Endothelial cell of umbilical vein (primary cell): ENCODE measurements at regions not wholly inside any gene's neighbourhood (a gene's known extent, or its start where the extent isn't known, plus 50 kb on each side); places are given as distances from the start of the nearest gene placed in this dataset.

Experiments
- BruUV-seq: library from RNA; stranded (reverse); fragments of 400-500 nt; replicated peaks from 2 replicates; lab custom pipeline; 2021; lab: Mats Ljungman, UMichigan
- CTCF ChIA-PET: fragments of 300-600, 350-600 bp; sonication (Branson Sonifier 250); formaldehyde crosslinking; loops from one replicate; lab custom pipeline; 2021; ENCODE audit warnings: antibody characterized with exemption, inconsistent platforms; lab: Charles Lee
- POLR2A ChIA-PET: fragments of 300-600, 350-600 bp; sonication (Branson Sonifier 250); formaldehyde crosslinking; loops from one replicate; lab custom pipeline; 2021; ENCODE audit warnings: antibody characterized with exemption, inconsistent platforms; lab: Charles Lee
- DNase-seq: peaks from one replicate; pipeline ENCODE4 v3.0.0-alpha.2; 2011; ENCODE audit warnings: low read depth, low spot score
- FAIRE-seq: peaks from 2 replicates; lab custom pipeline; 2011; peaks lifted over from hg19 to GRCh38; lab: Jason Lieb, UNC
- H2AFZ ChIP-seq: 2 replicates; pipeline ENCODE4 v1.6.0; 2012; ENCODE audit warnings: low read depth, low read length, control low read depth, inconsistent platforms
- H3K27ac ChIP-seq: 2 replicates; pipeline ENCODE4 v1.5.1; 2011; ENCODE audit warnings: low read depth, mild to moderate bottlenecking, control low read depth, low read length, moderate library complexity; ENCODE audit not compliant: insufficient read depth
- H3K27me3 ChIP-seq, 2 experiments: 2 replicates each; pipeline versions ENCODE4 v1.6.0 to v1.6.1; 2011; ENCODE audit warnings: low read length in 2 of 2, mixed read lengths in 1 of 2; ENCODE audit not compliant: control insufficient read depth in 2 of 2, insufficient read depth in 2 of 2
- H3K36me3 ChIP-seq, 2 experiments: 2 replicates in 1 of 2; 3 replicates in 1 of 2; pipeline ENCODE4 v1.5.1; 2011; ENCODE audit warnings: low read length in 2 of 2, mild to moderate bottlenecking in 1 of 2, moderate library complexity in 1 of 2; ENCODE audit not compliant: control insufficient read depth in 2 of 2, insufficient read depth in 2 of 2; ENCODE audit errors: extremely low read depth in 1 of 2
- H3K4me1 ChIP-seq: 3 replicates; pipeline ENCODE4 v1.5.1; 2011; ENCODE audit warnings: mild to moderate bottlenecking, low read length; ENCODE audit not compliant: control insufficient read depth, insufficient read depth; ENCODE audit errors: extremely low read depth
- H3K4me2 ChIP-seq: 2 replicates; pipeline ENCODE4 v1.6.1; 2011; ENCODE audit warnings: low read length, control low read depth, mixed read lengths; ENCODE audit not compliant: insufficient read depth
- H3K4me3 ChIP-seq, 3 experiments: fragments of 200-600 bp in 1 of 3; sonication (generic), shearing (Covaris generic) in 1 of 3; replicated peaks in 1 of 3; 2 replicates each; pipeline ENCODE4 v1.5.1; 2011 to 2016; ENCODE audit warnings: control low read depth in 3 of 3, low read length in 3 of 3, mild to moderate bottlenecking in 2 of 3, inconsistent platforms in 1 of 3, low read depth in 1 of 3, moderate library complexity in 1 of 3; ENCODE audit not compliant: insufficient read depth in 1 of 3
- H3K79me2 ChIP-seq: 2 replicates; pipeline ENCODE4 v1.6.0; 2012; ENCODE audit warnings: low read length, inconsistent platforms; ENCODE audit not compliant: control insufficient read depth, insufficient read depth
- H3K9ac ChIP-seq: replicated peaks from 2 replicates; pipeline ENCODE3; 2011; ENCODE audit warnings: low read length, control low read depth; ENCODE audit not compliant: insufficient read depth; ENCODE audit errors: extremely low read depth
- H3K9me1 ChIP-seq: replicated peaks from 3 replicates; pipeline ENCODE4 v1.6.0; 2011; ENCODE audit warnings: mild to moderate bottlenecking, low read length; ENCODE audit not compliant: control insufficient read depth, insufficient read depth; ENCODE audit errors: extremely low read depth
- H3K9me3 ChIP-seq: replicated peaks from 2 replicates; pipeline ENCODE4 v1.5.1; 2012; ENCODE audit warnings: low read length, inconsistent platforms; ENCODE audit not compliant: control insufficient read depth, insufficient read depth
- H4K20me1 ChIP-seq: replicated peaks from 2 replicates; pipeline ENCODE3; 2011; ENCODE audit warnings: mild to moderate bottlenecking, low read length; ENCODE audit not compliant: control insufficient read depth, insufficient read depth; ENCODE audit errors: extremely low read depth
- EZH2 ChIP-seq: IDR thresholded peaks from 2 replicates; pipeline ENCODE4 v1.6.1; 2012; ENCODE audit warnings: borderline replicate concordance, low read depth, mild to moderate bottlenecking, moderate library complexity, low read length, inconsistent platforms; ENCODE audit not compliant: severe bottlenecking
- FOS ChIP-seq: IDR thresholded peaks from 2 replicates; pipeline ENCODE4 v1.6.1; 2011; ENCODE audit warnings: mild to moderate bottlenecking, low read length, moderate library complexity, borderline replicate concordance; ENCODE audit not compliant: insufficient read depth
- GATA2 ChIP-seq: IDR thresholded peaks from 2 replicates; pipeline ENCODE4 v1.7.0; 2011; ENCODE audit warnings: low read depth, mild to moderate bottlenecking, moderate library complexity, mixed read lengths, low read length; ENCODE audit not compliant: insufficient read length, insufficient read depth
- JUN ChIP-seq: IDR thresholded peaks from 2 replicates; pipeline ENCODE4 v1.6.1; 2011; ENCODE audit warnings: borderline replicate concordance, low read depth; ENCODE audit not compliant: insufficient read length, insufficient read depth
- MYC ChIP-seq: IDR thresholded peaks from one replicate; pipeline ENCODE4 v1.6.1; 2011; ENCODE audit warnings: mild to moderate bottlenecking, low read depth, low read length
- POLR2A ChIP-seq: IDR thresholded peaks from 2 replicates; pipeline ENCODE4 v1.6.1; 2012; ENCODE audit warnings: low read depth, mild to moderate bottlenecking, control low read depth, low read length
- POLR2AphosphoS5 ChIP-seq: IDR thresholded peaks from 2 replicates; pipeline ENCODE4 v1.6.1; 2012; ENCODE audit warnings: low read depth, mild to moderate bottlenecking, control low read depth, low read length, moderate library complexity; ENCODE audit not compliant: insufficient read depth
- dilution Hi-C: fragments of 300-500 bp; cut with MboI; formaldehyde crosslinking; loops from one replicate; pipeline ENCODE4 v1.15.0; 2019; ENCODE audit warnings: low sequenced_read_pairs; ENCODE audit not compliant: extremely low pct_ligation_motif_present
- intact Hi-C: fragments of 100-400 bp; cut with micrococcal nuclease; formaldehyde crosslinking; loops from one replicate; pipeline ENCODE4 v1.10.0; 2022
- TF ChIP-seq, protein P1 (sequence below), 2 donors: IDR thresholded peaks; 1 replicate in 1 of 2; 2 replicates in 1 of 2; pipeline ENCODE4 v1.5.1; 2011; ENCODE audit warnings: low read length in 2 of 2, mild to moderate bottlenecking in 2 of 2, moderate library complexity in 2 of 2, control low read depth in 1 of 2, inconsistent platforms in 1 of 2, low read depth in 1 of 2; ENCODE audit not compliant: insufficient read depth in 1 of 2; ENCODE audit errors: extremely low read depth in 1 of 2
- TF ChIP-seq, protein P2 (sequence below): IDR thresholded peaks from 2 replicates; pipeline ENCODE4 v1.6.1; 2011; ENCODE audit not compliant: insufficient read depth, insufficient read length

DNA sequence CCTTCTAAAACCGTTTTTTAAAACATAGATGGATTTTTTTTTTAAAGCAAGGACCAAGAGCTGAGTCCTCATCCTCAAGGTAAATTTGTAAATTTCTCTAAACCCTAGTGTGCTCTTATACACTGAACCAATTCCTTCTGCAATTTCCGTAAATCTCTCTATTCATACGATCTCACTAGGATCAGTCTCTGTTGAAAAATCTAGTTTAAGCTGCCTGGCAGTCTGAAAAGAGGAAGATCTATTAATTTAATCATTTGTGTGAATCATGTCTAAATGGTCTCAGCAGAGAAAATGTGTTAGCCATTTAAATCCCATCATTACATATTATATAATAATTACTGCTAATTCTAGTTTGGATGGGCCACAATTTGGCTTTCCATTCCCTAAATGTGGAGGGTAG, 184.2 kb upstream of the TSHZ2 start:
- intact Hi-C loops (no loop called here), dilution Hi-C loops (no loop called here)
- Histone ChIP-seq H3K9me3 (no peaks in the 10 kb centered on the region), H3K4me3 (no peak overlapping the region), H3K27me3 (no peaks in the 10 kb centered on the region), H3K9ac (no peak overlapping the region), H2AFZ (no peak overlapping the region), H3K27ac (no peak overlapping the region), H3K4me2 (no peak overlapping the region), H3K36me3 (no peaks in the 10 kb centered on the region), H3K9me1 (no peaks in the 10 kb centered on the region), H4K20me1 (no peaks in the 10 kb centered on the region), H3K79me2 (no peaks in the 10 kb centered on the region), H3K4me1 (no peaks in the 10 kb centered on the region)
- no TSS peak for BruUV-seq
- FAIRE-seq = no peak
- TF ChIP-seq JUN = no peak
- CTCF ChIA-PET = no interaction called here
- DNase-seq = no peak
- POLR2A ChIA-PET = no interaction called here

DNA sequence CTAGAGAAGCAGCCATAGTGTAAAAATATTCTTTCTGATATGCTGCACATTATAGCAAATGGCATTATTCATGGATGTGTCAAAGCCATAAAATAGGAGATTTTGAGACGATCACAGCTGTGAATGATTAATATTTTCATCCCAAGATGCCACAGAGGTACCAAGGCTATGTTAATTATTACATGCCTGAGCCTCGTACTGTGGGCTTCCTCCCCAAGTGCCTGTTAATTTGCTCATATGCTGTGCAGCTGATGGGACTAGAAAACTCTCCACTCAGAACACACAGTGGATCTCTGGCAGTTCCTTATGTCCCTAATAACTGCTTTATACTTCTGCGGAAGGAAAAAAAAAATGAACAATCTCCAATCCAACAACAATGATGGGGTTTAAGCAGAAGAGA, 184.9 kb upstream of the TSHZ2 start:
- intact Hi-C loops = no loop called here

More for the DNA sequence above, 184.9 kb upstream of the TSHZ2 start:
- POLR2A ChIA-PET = no interaction called here
- FAIRE-seq = no peak
- H3K4me3 ChIP-seq = no peak overlapping the region
- H2AFZ ChIP-seq = no peak overlapping the region
- H3K79me2 ChIP-seq = no peaks in the 10 kb centered on the region
- H3K27me3 ChIP-seq = no peaks in the 10 kb centered on the region
- no peaks in the 10 kb centered on the region for H4K20me1 ChIP-seq
- H3K9me3 ChIP-seq = peaks cover 2% of the 10 kb centered on the region
- dilution Hi-C loops = no loop called here
- no peak overlapping the region for H3K4me2 ChIP-seq
- DNase-seq = no peak
- CTCF ChIA-PET = no interaction called here
- H3K36me3 ChIP-seq = no peaks in the 10 kb centered on the region
- no peak overlapping the region for H3K9ac ChIP-seq
- H3K27ac ChIP-seq = no peak overlapping the region
- BruUV-seq = no TSS peak
- TF ChIP-seq, protein P1, sequence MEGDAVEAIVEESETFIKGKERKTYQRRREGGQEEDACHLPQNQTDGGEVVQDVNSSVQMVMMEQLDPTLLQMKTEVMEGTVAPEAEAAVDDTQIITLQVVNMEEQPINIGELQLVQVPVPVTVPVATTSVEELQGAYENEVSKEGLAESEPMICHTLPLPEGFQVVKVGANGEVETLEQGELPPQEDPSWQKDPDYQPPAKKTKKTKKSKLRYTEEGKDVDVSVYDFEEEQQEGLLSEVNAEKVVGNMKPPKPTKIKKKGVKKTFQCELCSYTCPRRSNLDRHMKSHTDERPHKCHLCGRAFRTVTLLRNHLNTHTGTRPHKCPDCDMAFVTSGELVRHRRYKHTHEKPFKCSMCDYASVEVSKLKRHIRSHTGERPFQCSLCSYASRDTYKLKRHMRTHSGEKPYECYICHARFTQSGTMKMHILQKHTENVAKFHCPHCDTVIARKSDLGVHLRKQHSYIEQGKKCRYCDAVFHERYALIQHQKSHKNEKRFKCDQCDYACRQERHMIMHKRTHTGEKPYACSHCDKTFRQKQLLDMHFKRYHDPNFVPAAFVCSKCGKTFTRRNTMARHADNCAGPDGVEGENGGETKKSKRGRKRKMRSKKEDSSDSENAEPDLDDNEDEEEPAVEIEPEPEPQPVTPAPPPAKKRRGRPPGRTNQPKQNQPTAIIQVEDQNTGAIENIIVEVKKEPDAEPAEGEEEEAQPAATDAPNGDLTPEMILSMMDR (IDR thresholded peaks at IDR 0.05; ENCODE audit: extremely low read depth in 1 of 2, insufficient read depth in 1 of 2, low read depth in 1 of 2, low read length in 2 of 2) = no peak
- no peak for TF ChIP-seq POLR2A
- no peak for TF ChIP-seq MYC
- no peak for TF ChIP-seq POLR2AphosphoS5
- TF ChIP-seq JUN = no peak
- TF ChIP-seq EZH2 = no peak
- TF ChIP-seq, protein P2, sequence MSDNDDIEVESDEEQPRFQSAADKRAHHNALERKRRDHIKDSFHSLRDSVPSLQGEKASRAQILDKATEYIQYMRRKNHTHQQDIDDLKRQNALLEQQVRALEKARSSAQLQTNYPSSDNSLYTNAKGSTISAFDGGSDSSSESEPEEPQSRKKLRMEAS = no peak
- no peak for TF ChIP-seq GATA2
- TF ChIP-seq FOS = no peak
- H3K9me1 ChIP-seq = no peaks in the 10 kb centered on the region
- no peaks in the 10 kb centered on the region for H3K4me1 ChIP-seq
